HepG2 (cell line): ENCODE measurements at regions not wholly inside any gene's neighbourhood (a gene's known extent, or its start where the extent isn't known, plus 50 kb on each side); places are given as distances from the start of the nearest gene placed in this dataset.

ENCODE experiments used
- ATAC-seq: fragments of 200-7000 bp; cut with Tn5 transposase; 3 replicates; pipeline ENCODE4 v1.9.1; 2020; ENCODE audit warnings: mild to moderate bottlenecking, moderate library complexity
- BruUV-seq: library from RNA; stranded (reverse); fragments of 400-500 nt; replicated peaks from 2 replicates; lab custom pipeline; 2021; lab: Mats Ljungman, UMichigan
- CTCF ChIA-PET: fragments of 300-600 bp; formaldehyde crosslinking; extraction: SDS; loops from one replicate; lab custom pipeline; 2021; ENCODE audit warnings: low total read pairs, inconsistent platforms, low intra/inter-chr PET ratio; lab: Yijun Ruan, JAX
- POLR2A ChIA-PET: fragments of 350-600 bp; sonication (Branson Sonifier 250); formaldehyde crosslinking; loops from one replicate; lab custom pipeline; 2020; ENCODE audit warnings: antibody characterized with exemption, inconsistent platforms; lab: Yijun Ruan, JAX
- DNase-seq: peaks from one replicate; pipeline ENCODE4 v3.0.0-alpha.2; 2015; ENCODE audit warnings: low spot score
- FAIRE-seq: peaks from 3 replicates; lab custom pipeline; 2011; peaks lifted over from hg19 to GRCh38; lab: Jason Lieb, UNC
- H2AFZ ChIP-seq: one replicate; pipeline ENCODE4 v1.6.1; 2011; ENCODE audit warnings: low read length, inconsistent platforms
- H3K27ac ChIP-seq: fragments of 300-600 bp; 3 replicates; pipeline ENCODE4 v1.8.0; 2011; ENCODE audit warnings: mixed run types, mild to moderate bottlenecking, mixed read lengths, low read length, inconsistent platforms; ENCODE audit not compliant: insufficient read depth; ENCODE audit errors: extremely low read length
- H3K27me3 ChIP-seq, 2 experiments: fragments of 200-600 bp in 1 of 2; 2 replicates in 1 of 2; 3 replicates in 1 of 2; pipeline versions ENCODE4 v1.6.0 to v1.8.0; 2011; ENCODE audit warnings: low read length in 2 of 2, mild to moderate bottlenecking in 2 of 2, moderate library complexity in 2 of 2, inconsistent platforms in 1 of 2; ENCODE audit not compliant: insufficient read depth in 2 of 2, control insufficient read depth in 1 of 2
- H3K36me3 ChIP-seq, 2 experiments: fragments of 200-600 bp in 1 of 2; replicated peaks in 1 of 2; 2 replicates in 1 of 2; 3 replicates in 1 of 2; pipeline versions ENCODE4 v1.5.1 to v1.8.0; 2011; ENCODE audit warnings: low read length in 2 of 2, inconsistent platforms in 1 of 2; ENCODE audit not compliant: insufficient read depth in 2 of 2, control insufficient read depth in 1 of 2
- H3K4me1 ChIP-seq: 2 replicates; pipeline ENCODE4 v1.5.1; 2012; ENCODE audit warnings: low read length, inconsistent platforms; ENCODE audit not compliant: insufficient read depth
- H3K4me2 ChIP-seq: 2 replicates; pipeline ENCODE4 v1.6.0; 2011; ENCODE audit warnings: low read depth, low read length, inconsistent platforms
- H3K4me3 ChIP-seq, 3 experiments: fragments of 200-600 bp in 1 of 3; sonication (generic), shearing (Covaris generic) in 1 of 3; replicated peaks in 1 of 3; 2 replicates each; pipeline ENCODE4 v1.5.1; 2011 to 2016; ENCODE audit warnings: low read length in 3 of 3, inconsistent platforms in 2 of 3, low read depth in 2 of 3, mild to moderate bottlenecking in 2 of 3, control low read depth in 1 of 3, mixed read lengths in 1 of 3; ENCODE audit not compliant: insufficient read depth in 1 of 3
- H3K79me2 ChIP-seq: one replicate; pipeline ENCODE4 v1.6.1; 2011; ENCODE audit warnings: low read length, inconsistent platforms; ENCODE audit not compliant: insufficient read depth
- H3K9ac ChIP-seq: 2 replicates; pipeline ENCODE4 v1.6.0; 2011; ENCODE audit warnings: mild to moderate bottlenecking, low read depth, low read length, inconsistent platforms; ENCODE audit not compliant: insufficient read depth
- H3K9me3 ChIP-seq: 2 replicates; pipeline ENCODE4 v1.5.1; 2012; ENCODE audit warnings: mild to moderate bottlenecking, low read length
- H4K20me1 ChIP-seq: 2 replicates; pipeline ENCODE4 v1.6.0; 2011; ENCODE audit warnings: inconsistent platforms, mild to moderate bottlenecking, low read length, moderate library complexity; ENCODE audit not compliant: insufficient read depth
- IKZF4 ChIP-seq: sonication (generic); formaldehyde crosslinking; IDR thresholded peaks from 2 replicates; pipeline ENCODE4 v1.5.1; 2020; ENCODE audit warnings: borderline replicate concordance, mild to moderate bottlenecking, low read depth, missing genetic modification reagents; ENCODE audit errors: not compliant biosample characterization
- KLF13 ChIP-seq: sonication (generic); formaldehyde crosslinking; IDR thresholded peaks from 2 replicates; pipeline ENCODE4 v1.4.0; 2020; ENCODE audit warnings: mild to moderate bottlenecking, missing genetic modification reagents
- PCBP2 ChIP-seq: fragments of 200-400 bp; formaldehyde crosslinking; optimal IDR thresholded peaks from 2 replicates; pipeline ENCODE3; 2018; ENCODE audit warnings: low read length, low read depth; ENCODE audit not compliant: poor library complexity, severe bottlenecking
- SUZ12 ChIP-seq: fragments of 150-350 bp; IDR thresholded peaks from 2 replicates; pipeline ENCODE4 v1.6.1; 2014; ENCODE audit warnings: low read depth, low read length
- YEATS2 ChIP-seq: sonication (generic); formaldehyde crosslinking; IDR thresholded peaks from 2 replicates; pipeline ENCODE4 v1.4.0; 2020; ENCODE audit warnings: missing genetic modification reagents, borderline replicate concordance
- ZEB1 ChIP-seq: IDR thresholded peaks from 2 replicates; pipeline ENCODE4 v1.6.1; 2012; ENCODE audit warnings: mild to moderate bottlenecking, low read depth, inconsistent platforms; ENCODE audit not compliant: insufficient replicate concordance
- ZNF260 ChIP-seq: sonication (generic); formaldehyde crosslinking; IDR thresholded peaks from 2 replicates; pipeline ENCODE4 v1.4.0; 2020; ENCODE audit warnings: missing genetic modification reagents, low read depth, mild to moderate bottlenecking, borderline replicate concordance
- ZNF281 ChIP-seq: sonication (generic); formaldehyde crosslinking; IDR thresholded peaks from 2 replicates; pipeline ENCODE4 v1.4.0; 2020; ENCODE audit warnings: missing genetic modification reagents, borderline replicate concordance
- ZNF329 ChIP-seq: sonication (generic); formaldehyde crosslinking; IDR thresholded peaks from 2 replicates; pipeline ENCODE4 v1.9.0; 2021; ENCODE audit warnings: low read depth, mild to moderate bottlenecking, missing genetic modification reagents
- ZNF414 ChIP-seq: sonication (generic); formaldehyde crosslinking; IDR thresholded peaks from 2 replicates; pipeline ENCODE4 v1.5.0; 2020; ENCODE audit warnings: missing genetic modification reagents
- ZNF703 ChIP-seq: sonication (generic); formaldehyde crosslinking; IDR thresholded peaks from 2 replicates; pipeline ENCODE4 v1.5.1; 2020; ENCODE audit warnings: missing genetic modification reagents, mild to moderate bottlenecking, moderate library complexity, borderline replicate concordance
- ZNF713 ChIP-seq: sonication (generic); formaldehyde crosslinking; IDR thresholded peaks from 2 replicates; pipeline ENCODE4 v1.4.0; 2020; ENCODE audit warnings: mild to moderate bottlenecking, missing genetic modification reagents
- ZSCAN20 ChIP-seq: sonication (generic); formaldehyde crosslinking; IDR thresholded peaks from 2 replicates; pipeline ENCODE4 v1.4.0; 2020; ENCODE audit warnings: missing genetic modification reagents, mild to moderate bottlenecking, borderline replicate concordance
- WGBS: methylation state at CpG from one replicate; pipeline ENCODE4 v1.1.6; 2017; ENCODE audit warnings: low lambda C conversion rate; 5-methylcytosine and 5-hydroxymethylcytosine counted together
- in situ Hi-C: cut with HindIII; loops from 2 replicates; pipeline ENCODE4 v1.10.0; 2017; ENCODE audit warnings: low pct_unique_long_range_greater_than_20kb; ENCODE audit not compliant: extremely low pct_ligation_motif_present
- intact Hi-C: fragments of 100-400 bp; cut with micrococcal nuclease; formaldehyde crosslinking; loops from one replicate; pipeline ENCODE4 v1.10.0; 2022; ENCODE audit not compliant: unreplicated experiment
- TF ChIP-seq, protein P1 (sequence below): sonication (generic); formaldehyde crosslinking; IDR thresholded peaks from 2 replicates; pipeline ENCODE4 v1.5.0; 2020; ENCODE audit warnings: mild to moderate bottlenecking, missing genetic modification reagents
- TF ChIP-seq, protein P2 (sequence below): sonication (generic); formaldehyde crosslinking; IDR thresholded peaks from 2 replicates; pipeline ENCODE4 v1.4.0; 2020; ENCODE audit warnings: missing genetic modification reagents, mild to moderate bottlenecking, borderline replicate concordance

- Histone ChIP-seq H3K36me3 (no peaks in the 10 kb centered on the region), H4K20me1 (no peaks in the 10 kb centered on the region), H3K27ac (no peak overlapping the region), H3K79me2 (no peaks in the 10 kb centered on the region), H3K4me3 (no peak overlapping the region), H2AFZ (no peak overlapping the region), H3K9ac (no peak overlapping the region), H3K9me3 (peaks cover 2% of the 10 kb centered on the region; the same call in 1 of the 2 replicates), H3K4me1 (no peaks in the 10 kb centered on the region), H3K4me2 (no peak overlapping the region), H3K27me3 (peaks cover 0 to 1% of the 10 kb centered on the region in 2 experiments; a peak in 1 of 5 replicates)
- intact Hi-C loops (no loop called here), in situ Hi-C loops (no loop called here)
- ChIA-PET CTCF (no interaction called here), POLR2A (no interaction called here)
- ATAC-seq: no peak
- FAIRE-seq: no peak
- no TSS peak for BruUV-seq
- no peak for DNase-seq
- 3% methylated on average over 5 of the region's 5 CpGs for WGBS
- TF ChIP-seq SUZ12 (no peak), IKZF4 (CRISPR knock-in tag) (no peak), ZNF713 (no peak), ZNF260 (CRISPR knock-in tag) (no peak), YEATS2 (CRISPR knock-in tag) (no peak), PCBP2 (no peak), ZNF703 (CRISPR knock-in tag) (no peak), ZSCAN20 (CRISPR knock-in tag) (no peak), ZNF281 (no peak), ZNF414 (no peak), KLF13 (CRISPR knock-in tag) (no peak), ZEB1 (no peak), ZNF329 (CRISPR knock-in tag) (no peak)
- TF ChIP-seq, protein P1, sequence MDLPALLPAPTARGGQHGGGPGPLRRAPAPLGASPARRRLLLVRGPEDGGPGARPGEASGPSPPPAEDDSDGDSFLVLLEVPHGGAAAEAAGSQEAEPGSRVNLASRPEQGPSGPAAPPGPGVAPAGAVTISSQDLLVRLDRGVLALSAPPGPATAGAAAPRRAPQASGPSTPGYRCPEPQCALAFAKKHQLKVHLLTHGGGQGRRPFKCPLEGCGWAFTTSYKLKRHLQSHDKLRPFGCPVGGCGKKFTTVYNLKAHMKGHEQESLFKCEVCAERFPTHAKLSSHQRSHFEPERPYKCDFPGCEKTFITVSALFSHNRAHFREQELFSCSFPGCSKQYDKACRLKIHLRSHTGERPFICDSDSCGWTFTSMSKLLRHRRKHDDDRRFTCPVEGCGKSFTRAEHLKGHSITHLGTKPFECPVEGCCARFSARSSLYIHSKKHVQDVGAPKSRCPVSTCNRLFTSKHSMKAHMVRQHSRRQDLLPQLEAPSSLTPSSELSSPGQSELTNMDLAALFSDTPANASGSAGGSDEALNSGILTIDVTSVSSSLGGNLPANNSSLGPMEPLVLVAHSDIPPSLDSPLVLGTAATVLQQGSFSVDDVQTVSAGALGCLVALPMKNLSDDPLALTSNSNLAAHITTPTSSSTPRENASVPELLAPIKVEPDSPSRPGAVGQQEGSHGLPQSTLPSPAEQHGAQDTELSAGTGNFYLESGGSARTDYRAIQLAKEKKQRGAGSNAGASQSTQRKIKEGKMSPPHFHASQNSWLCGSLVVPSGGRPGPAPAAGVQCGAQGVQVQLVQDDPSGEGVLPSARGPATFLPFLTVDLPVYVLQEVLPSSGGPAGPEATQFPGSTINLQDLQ (CRISPR knock-in tag): no peak
- TF ChIP-seq, protein P2, sequence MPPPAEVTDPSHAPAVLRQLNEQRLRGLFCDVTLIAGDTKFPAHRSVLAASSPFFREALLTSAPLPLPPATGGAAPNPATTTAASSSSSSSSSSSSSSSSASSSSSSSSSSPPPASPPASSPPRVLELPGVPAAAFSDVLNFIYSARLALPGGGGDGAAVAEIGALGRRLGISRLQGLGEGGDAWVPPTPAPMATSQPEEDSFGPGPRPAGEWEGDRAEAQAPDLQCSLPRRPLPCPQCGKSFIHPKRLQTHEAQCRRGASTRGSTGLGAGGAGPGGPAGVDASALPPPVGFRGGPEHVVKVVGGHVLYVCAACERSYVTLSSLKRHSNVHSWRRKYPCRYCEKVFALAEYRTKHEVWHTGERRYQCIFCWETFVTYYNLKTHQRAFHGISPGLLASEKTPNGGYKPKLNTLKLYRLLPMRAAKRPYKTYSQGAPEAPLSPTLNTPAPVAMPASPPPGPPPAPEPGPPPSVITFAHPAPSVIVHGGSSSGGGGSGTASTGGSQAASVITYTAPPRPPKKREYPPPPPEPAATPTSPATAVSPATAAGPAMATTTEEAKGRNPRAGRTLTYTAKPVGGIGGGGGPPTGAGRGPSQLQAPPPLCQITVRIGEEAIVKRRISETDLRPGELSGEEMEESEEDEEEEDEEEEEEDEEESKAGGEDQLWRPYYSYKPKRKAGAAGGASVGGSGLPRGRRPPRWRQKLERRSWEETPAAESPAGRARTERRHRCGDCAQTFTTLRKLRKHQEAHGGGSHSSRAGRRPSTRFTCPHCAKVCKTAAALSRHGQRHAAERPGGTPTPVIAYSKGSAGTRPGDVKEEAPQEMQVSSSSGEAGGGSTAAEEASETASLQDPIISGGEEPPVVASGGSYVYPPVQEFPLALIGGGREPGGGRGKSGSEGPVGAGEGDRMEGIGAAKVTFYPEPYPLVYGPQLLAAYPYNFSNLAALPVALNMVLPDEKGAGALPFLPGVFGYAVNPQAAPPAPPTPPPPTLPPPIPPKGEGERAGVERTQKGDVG: no peak
These were observed 104.7 kb upstream of the IRX4 start for GRCh38 chr5:1987471-1987870.
